ENCODE measurements at regions not wholly inside any gene's neighbourhood (a gene's known extent, or its start where the extent isn't known, plus 50 kb on each side); places are given as distances from the start of the nearest gene placed in this dataset.

GRCh38 chrX:125089761-125090445 lies 229.8 kb upstream of the TEX13C start:
- BruUV-seq (replicated peaks), result no TSS peak
- Mint-ChIP-seq H3K27me3 (ENCODE audit: unreplicated experiment) (no peaks in the 10 kb centered on the region), H3K27ac (ENCODE audit: unreplicated experiment) (no peak overlapping the region), H3K4me1 (ENCODE audit: low read depth, unreplicated experiment) (no peaks in the 10 kb centered on the region), H3K4me3 (ENCODE audit: low read depth, unreplicated experiment) (no peak overlapping the region), H3K36me3 (ENCODE audit: insufficient read depth, unreplicated experiment) (no peaks in the 10 kb centered on the region), H3K9me3 (ENCODE audit: low read depth, unreplicated experiment) (peaks cover 10% of the 10 kb centered on the region)
- CTCF ChIA-PET, result no interaction called here
- no peak for DNase-seq
- TF ChIP-seq CTCF (IDR thresholded peaks at IDR 0.05; ENCODE audit: unreplicated experiment), result no peak
- intact Hi-C loops (cut with micrococcal nuclease; ENCODE audit: unreplicated experiment), result no loop called here

GRCh38 chrX:125093852-125094251 lies 225.8 kb upstream of the TEX13C start:
- TF ChIP-seq CTCF (IDR thresholded peaks at IDR 0.05; ENCODE audit: unreplicated experiment), result no peak
- no peak overlapping the region for H3K27ac Mint-ChIP-seq (ENCODE audit: unreplicated experiment)

GRCh38 chrX:125094901-125095300 lies 224.8 kb upstream of the TEX13C start:
- CTCF ChIA-PET, result no interaction called here
- peaks cover 8% of the 10 kb centered on the region for H3K9me3 Mint-ChIP-seq (ENCODE audit: low read depth, unreplicated experiment)
- no peaks in the 10 kb centered on the region for H3K36me3 Mint-ChIP-seq (ENCODE audit: insufficient read depth, unreplicated experiment)
- intact Hi-C loops (cut with micrococcal nuclease; ENCODE audit: unreplicated experiment), result no loop called here
- no peaks in the 10 kb centered on the region for H3K4me1 Mint-ChIP-seq (ENCODE audit: low read depth, unreplicated experiment)
- no peak for DNase-seq
- H3K27me3 Mint-ChIP-seq (ENCODE audit: unreplicated experiment), result no peaks in the 10 kb centered on the region
- H3K4me3 Mint-ChIP-seq (ENCODE audit: low read depth, unreplicated experiment), result no peak overlapping the region
- TF ChIP-seq CTCF (IDR thresholded peaks at IDR 0.05; ENCODE audit: unreplicated experiment), result no peak
- no peak overlapping the region for H3K27ac Mint-ChIP-seq (ENCODE audit: unreplicated experiment)
- no TSS peak for BruUV-seq (replicated peaks)

More at GRCh38 chrX:125093852-125094251, 225.8 kb upstream of the TEX13C start:
- CTCF ChIA-PET, result no interaction called here
- H3K4me1 Mint-ChIP-seq (ENCODE audit: low read depth, unreplicated experiment), result no peaks in the 10 kb centered on the region
- no peaks in the 10 kb centered on the region for H3K36me3 Mint-ChIP-seq (ENCODE audit: insufficient read depth, unreplicated experiment)
- no peaks in the 10 kb centered on the region for H3K27me3 Mint-ChIP-seq (ENCODE audit: unreplicated experiment)
- intact Hi-C loops (cut with micrococcal nuclease; ENCODE audit: unreplicated experiment), result no loop called here
- BruUV-seq (replicated peaks), result no TSS peak
- no peak overlapping the region for H3K4me3 Mint-ChIP-seq (ENCODE audit: low read depth, unreplicated experiment)
- no peak for DNase-seq
- peaks cover 10% of the 10 kb centered on the region for H3K9me3 Mint-ChIP-seq (ENCODE audit: low read depth, unreplicated experiment)

- Mint-ChIP-seq H3K4me3 (ENCODE audit: low read depth, unreplicated experiment) (no peak overlapping the region), H3K27me3 (ENCODE audit: unreplicated experiment) (no peaks in the 10 kb centered on the region), H3K27ac (ENCODE audit: unreplicated experiment) (no peak overlapping the region), H3K4me1 (ENCODE audit: low read depth, unreplicated experiment) (no peaks in the 10 kb centered on the region), H3K36me3 (ENCODE audit: insufficient read depth, unreplicated experiment) (no peaks in the 10 kb centered on the region), H3K9me3 (ENCODE audit: low read depth, unreplicated experiment) (no peaks in the 10 kb centered on the region)
- no peak for DNase-seq
- BruUV-seq (replicated peaks), result no TSS peak
- CTCF ChIA-PET, result interaction anchor here (0.9 kb wide), 1 partner anchor 308 kb away, joined by 6 read pairs; no protein-coding TSS in a partner anchor
- no peak for TF ChIP-seq CTCF (IDR thresholded peaks at IDR 0.05; ENCODE audit: unreplicated experiment)
- intact Hi-C loops (cut with micrococcal nuclease; ENCODE audit: unreplicated experiment), result no loop called here
Observed at GRCh38 chrX:125096469-125096868, 223.2 kb upstream of the TEX13C start.
